ENCODE measurements at regions not wholly inside any gene's neighbourhood (a gene's known extent, or its start where the extent isn't known, plus 50 kb on each side); places are given as distances from the start of the nearest gene placed in this dataset.

DNA sequence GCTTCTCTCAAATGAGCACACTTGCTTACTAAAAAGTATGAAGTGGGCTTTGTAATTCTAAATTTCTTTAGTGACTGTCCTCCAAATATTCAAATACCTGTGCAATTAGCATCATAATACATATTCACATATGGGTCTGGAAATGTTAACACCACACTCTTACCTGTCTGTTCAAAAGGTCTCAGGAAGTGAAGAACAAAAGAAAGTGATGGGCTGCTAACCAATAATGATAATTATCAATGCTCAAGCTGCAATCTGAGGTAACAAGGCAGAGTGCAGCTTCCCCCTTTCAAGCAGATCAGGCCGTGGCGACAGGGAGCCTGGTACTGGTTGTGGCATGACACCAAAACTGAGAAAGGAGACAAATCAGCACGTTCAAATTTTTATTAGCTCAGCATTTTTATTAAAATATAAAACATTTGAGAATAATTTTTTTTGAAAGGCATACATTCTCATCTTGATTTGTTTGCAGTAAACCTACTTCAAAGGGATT, 1044.7 kb upstream of the EPHA7 start:
- TF ChIP-seq, protein P1, sequence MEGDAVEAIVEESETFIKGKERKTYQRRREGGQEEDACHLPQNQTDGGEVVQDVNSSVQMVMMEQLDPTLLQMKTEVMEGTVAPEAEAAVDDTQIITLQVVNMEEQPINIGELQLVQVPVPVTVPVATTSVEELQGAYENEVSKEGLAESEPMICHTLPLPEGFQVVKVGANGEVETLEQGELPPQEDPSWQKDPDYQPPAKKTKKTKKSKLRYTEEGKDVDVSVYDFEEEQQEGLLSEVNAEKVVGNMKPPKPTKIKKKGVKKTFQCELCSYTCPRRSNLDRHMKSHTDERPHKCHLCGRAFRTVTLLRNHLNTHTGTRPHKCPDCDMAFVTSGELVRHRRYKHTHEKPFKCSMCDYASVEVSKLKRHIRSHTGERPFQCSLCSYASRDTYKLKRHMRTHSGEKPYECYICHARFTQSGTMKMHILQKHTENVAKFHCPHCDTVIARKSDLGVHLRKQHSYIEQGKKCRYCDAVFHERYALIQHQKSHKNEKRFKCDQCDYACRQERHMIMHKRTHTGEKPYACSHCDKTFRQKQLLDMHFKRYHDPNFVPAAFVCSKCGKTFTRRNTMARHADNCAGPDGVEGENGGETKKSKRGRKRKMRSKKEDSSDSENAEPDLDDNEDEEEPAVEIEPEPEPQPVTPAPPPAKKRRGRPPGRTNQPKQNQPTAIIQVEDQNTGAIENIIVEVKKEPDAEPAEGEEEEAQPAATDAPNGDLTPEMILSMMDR (IDR thresholded peaks at IDR 0.05): no peak
- Histone ChIP-seq H3K4me2 (ENCODE audit: low read length) (no peak overlapping the region), H3K9ac (no peak overlapping the region), H3K27me3 (ENCODE audit: control insufficient read depth, insufficient read depth, low read length) (no peaks in the 10 kb centered on the region), H3K27ac (no peak overlapping the region), H3K9me3 (ENCODE audit: control insufficient read depth, low read length) (no peaks in the 10 kb centered on the region), H3K36me3 (ENCODE audit: control insufficient read depth, insufficient read depth, low read length) (no peaks in the 10 kb centered on the region), H3K79me2 (no peaks in the 10 kb centered on the region), H2AFZ (no peak overlapping the region), H3K4me3 (ENCODE audit: low read depth, low read length) (no peak overlapping the region), H3K4me1 (no peaks in the 10 kb centered on the region)

DNA sequence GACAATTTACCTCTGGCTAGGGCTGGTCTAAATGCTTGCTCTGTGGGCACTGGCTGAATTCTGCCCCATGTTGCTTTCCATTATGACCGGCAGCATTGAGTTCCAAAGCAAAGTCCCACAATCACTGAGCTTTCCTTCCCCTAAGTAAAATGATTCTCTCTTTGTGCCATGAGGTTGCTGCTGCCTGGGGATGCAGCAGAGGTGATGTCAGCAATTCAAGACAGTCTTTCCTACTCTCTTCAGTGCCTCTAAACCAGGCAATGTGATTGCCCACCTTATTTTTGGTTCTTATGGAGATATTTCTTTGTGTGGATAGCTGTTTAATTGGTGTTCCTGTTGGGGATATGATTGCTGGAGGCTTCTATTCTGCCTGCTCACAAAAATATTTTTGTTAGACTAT, 1043.9 kb upstream of the EPHA7 start:
- H3K36me3 ChIP-seq (ENCODE audit: control insufficient read depth, insufficient read depth, low read length): no peaks in the 10 kb centered on the region
- TF ChIP-seq, protein P1 (IDR thresholded peaks at IDR 0.05): no peak
- H3K4me1 ChIP-seq: no peaks in the 10 kb centered on the region
- H3K79me2 ChIP-seq: no peaks in the 10 kb centered on the region
- no peak overlapping the region for H3K4me3 ChIP-seq (ENCODE audit: low read depth, low read length)
- no peak overlapping the region for H2AFZ ChIP-seq
- no peak overlapping the region for H3K9ac ChIP-seq
- H3K27me3 ChIP-seq (ENCODE audit: control insufficient read depth, insufficient read depth, low read length): no peaks in the 10 kb centered on the region
- no peak overlapping the region for H3K27ac ChIP-seq
- H3K9me3 ChIP-seq (ENCODE audit: control insufficient read depth, low read length): no peaks in the 10 kb centered on the region
- H3K4me2 ChIP-seq (ENCODE audit: low read length): no peak overlapping the region

DNA sequence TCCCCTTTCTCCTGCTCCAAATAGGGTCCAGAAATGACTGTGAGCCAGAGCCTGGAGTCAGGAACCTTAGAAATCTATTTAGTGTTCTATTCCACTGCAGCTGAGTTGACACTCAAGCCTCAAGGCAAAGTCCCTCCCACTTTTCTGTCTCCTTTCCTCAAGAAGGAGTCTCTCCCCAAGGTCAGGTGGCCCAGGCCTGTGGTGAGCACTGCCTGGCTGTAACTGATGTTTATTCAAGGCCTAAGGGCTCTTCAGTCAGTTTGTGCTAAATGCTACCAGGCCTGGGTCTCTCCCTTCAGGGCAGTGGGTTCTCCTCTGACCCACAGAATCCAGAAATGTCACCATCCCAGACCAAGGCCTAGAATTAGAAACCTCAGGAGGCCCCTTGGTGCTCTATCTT, 1042.9 kb upstream of the EPHA7 start:
- Histone ChIP-seq H2AFZ (no peak overlapping the region), H3K36me3 (ENCODE audit: control insufficient read depth, insufficient read depth, low read length) (no peaks in the 10 kb centered on the region), H3K27ac (no peak overlapping the region), H3K27me3 (ENCODE audit: control insufficient read depth, insufficient read depth, low read length) (no peaks in the 10 kb centered on the region), H3K4me2 (ENCODE audit: low read length) (no peak overlapping the region), H3K79me2 (no peaks in the 10 kb centered on the region), H3K4me3 (ENCODE audit: low read depth, low read length) (no peak overlapping the region), H3K4me1 (no peaks in the 10 kb centered on the region), H3K9ac (no peak overlapping the region), H3K9me3 (ENCODE audit: control insufficient read depth, low read length) (no peaks in the 10 kb centered on the region)
- TF ChIP-seq, protein P1 (IDR thresholded peaks at IDR 0.05): no peak

DNA sequence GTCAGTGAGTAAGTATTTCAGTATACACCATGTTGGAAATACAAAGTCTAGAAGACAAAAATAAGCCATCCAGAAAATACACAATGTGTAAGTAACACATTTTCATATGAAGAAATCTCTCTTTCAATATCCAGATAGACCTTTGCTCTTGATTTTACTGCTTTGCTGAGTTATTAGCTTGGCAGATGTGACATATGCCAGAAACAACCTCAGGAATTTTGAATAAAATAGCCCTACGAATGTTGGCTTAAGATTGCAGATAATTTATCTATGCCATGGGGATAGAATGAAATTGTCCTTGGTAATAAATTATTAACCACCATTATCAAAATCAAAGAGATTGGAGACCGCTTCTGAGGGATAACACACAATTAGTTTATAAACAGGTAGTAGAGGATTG, 1036.9 kb upstream of the EPHA7 start:
- Histone ChIP-seq H3K79me2 (no peaks in the 10 kb centered on the region), H3K4me1 (no peaks in the 10 kb centered on the region), H3K4me2 (ENCODE audit: low read length) (no peak overlapping the region), H3K27ac (no peak overlapping the region), H3K9me3 (ENCODE audit: control insufficient read depth, low read length) (no peaks in the 10 kb centered on the region), H3K4me3 (ENCODE audit: low read depth, low read length) (no peak overlapping the region), H3K27me3 (ENCODE audit: control insufficient read depth, insufficient read depth, low read length) (no peaks in the 10 kb centered on the region), H3K9ac (no peak overlapping the region), H3K36me3 (ENCODE audit: control insufficient read depth, insufficient read depth, low read length) (no peaks in the 10 kb centered on the region), H2AFZ (no peak overlapping the region)
- TF ChIP-seq, protein P1 (IDR thresholded peaks at IDR 0.05): no peak

DNA sequence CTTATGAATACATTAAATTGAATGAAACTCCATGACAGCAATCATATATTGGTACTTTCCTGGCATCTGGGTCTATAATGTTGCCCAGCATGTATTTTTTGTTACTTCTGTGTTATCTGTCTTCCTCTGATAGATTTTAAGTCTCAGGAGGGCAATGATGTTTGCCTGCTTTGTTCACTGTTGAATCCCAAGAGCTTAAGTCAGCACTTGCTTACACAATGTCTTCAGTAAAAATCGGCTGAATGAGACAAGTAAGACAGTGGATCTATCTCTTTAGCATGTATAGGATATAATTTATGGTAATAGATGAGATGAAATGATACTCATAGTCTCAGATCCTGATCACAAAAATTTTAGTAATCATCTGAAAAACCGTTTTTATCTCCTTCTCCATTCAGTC, 1034.9 kb upstream of the EPHA7 start:
- Histone ChIP-seq H3K79me2 (no peaks in the 10 kb centered on the region), H3K4me1 (no peaks in the 10 kb centered on the region), H3K27ac (no peak overlapping the region), H3K4me3 (ENCODE audit: low read depth, low read length) (no peak overlapping the region), H3K9ac (no peak overlapping the region), H2AFZ (no peak overlapping the region), H3K4me2 (ENCODE audit: low read length) (no peak overlapping the region), H3K36me3 (ENCODE audit: control insufficient read depth, insufficient read depth, low read length) (no peaks in the 10 kb centered on the region), H3K9me3 (ENCODE audit: control insufficient read depth, low read length) (no peaks in the 10 kb centered on the region), H3K27me3 (ENCODE audit: control insufficient read depth, insufficient read depth, low read length) (no peaks in the 10 kb centered on the region)
- TF ChIP-seq, protein P1 (IDR thresholded peaks at IDR 0.05): no peak
